Cardiac fibroblast (primary cell): ENCODE measurements at regions not wholly inside any gene's neighbourhood (a gene's known extent, or its start where the extent isn't known, plus 50 kb on each side); places are given as distances from the start of the nearest gene placed in this dataset.

Experiments used
- DNase-seq, 2 donors: peaks; one replicate each; pipeline versions ENCODE4 v3.0.0 to v3.0.0-alpha.2; 2010; ENCODE audit warnings: low read depth in 2 of 2
- H3K4me3 ChIP-seq, 2 donors: replicated peaks in 1 of 2; 1 replicate in 1 of 2; 2 replicates in 1 of 2; pipeline ENCODE4 v1.5.1; 2011; ENCODE audit warnings: low read depth in 2 of 2, low read length in 2 of 2, mild to moderate bottlenecking in 2 of 2, moderate library complexity in 1 of 2
- TF ChIP-seq, protein P1 (sequence below): IDR thresholded peaks from one replicate; pipeline ENCODE4 v1.5.1; 2011; ENCODE audit warnings: low read depth, mild to moderate bottlenecking, low read length, inconsistent platforms

DNA sequence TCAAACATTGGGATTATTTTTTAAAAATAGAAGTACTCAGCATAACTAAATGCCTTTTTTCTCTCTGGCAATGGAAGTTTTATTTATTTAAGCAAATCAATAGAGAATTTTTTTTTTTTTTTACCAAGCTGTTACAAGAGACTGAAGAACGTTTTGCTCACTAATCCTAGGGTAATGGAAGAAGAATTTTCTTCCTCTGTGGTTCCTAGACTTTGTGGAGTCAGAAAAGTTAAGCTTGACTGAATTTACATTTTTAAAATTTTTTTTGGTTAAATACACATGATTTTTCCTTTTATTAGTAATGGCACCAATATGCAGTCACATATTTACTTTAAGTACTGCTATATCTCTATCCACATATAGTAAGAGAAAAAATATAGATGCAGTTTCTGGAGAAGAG is 189.8 kb downstream of the PCSK1 start:
- H3K4me3 ChIP-seq: no peak overlapping the region
- TF ChIP-seq, protein P1, sequence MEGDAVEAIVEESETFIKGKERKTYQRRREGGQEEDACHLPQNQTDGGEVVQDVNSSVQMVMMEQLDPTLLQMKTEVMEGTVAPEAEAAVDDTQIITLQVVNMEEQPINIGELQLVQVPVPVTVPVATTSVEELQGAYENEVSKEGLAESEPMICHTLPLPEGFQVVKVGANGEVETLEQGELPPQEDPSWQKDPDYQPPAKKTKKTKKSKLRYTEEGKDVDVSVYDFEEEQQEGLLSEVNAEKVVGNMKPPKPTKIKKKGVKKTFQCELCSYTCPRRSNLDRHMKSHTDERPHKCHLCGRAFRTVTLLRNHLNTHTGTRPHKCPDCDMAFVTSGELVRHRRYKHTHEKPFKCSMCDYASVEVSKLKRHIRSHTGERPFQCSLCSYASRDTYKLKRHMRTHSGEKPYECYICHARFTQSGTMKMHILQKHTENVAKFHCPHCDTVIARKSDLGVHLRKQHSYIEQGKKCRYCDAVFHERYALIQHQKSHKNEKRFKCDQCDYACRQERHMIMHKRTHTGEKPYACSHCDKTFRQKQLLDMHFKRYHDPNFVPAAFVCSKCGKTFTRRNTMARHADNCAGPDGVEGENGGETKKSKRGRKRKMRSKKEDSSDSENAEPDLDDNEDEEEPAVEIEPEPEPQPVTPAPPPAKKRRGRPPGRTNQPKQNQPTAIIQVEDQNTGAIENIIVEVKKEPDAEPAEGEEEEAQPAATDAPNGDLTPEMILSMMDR: no peak
- DNase-seq: no peak

DNA sequence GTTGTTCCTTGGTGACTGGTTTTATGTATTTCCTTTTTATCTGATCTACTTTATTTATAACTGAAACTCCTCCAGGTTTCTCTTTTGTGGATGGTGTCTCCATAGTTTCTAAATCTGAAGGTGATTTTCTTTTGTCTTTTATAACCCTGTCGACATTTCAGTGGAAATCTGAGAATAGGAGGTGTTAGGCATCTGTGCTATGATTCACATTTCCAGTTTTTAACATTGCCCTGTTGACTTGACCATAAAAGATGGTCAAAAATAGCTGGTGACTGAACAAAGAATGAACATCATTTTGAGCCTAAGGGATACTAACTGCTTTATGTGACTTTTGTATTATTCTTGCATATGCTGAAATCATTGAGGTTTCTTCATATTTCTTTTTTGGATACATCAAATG is 190.5 kb downstream of the PCSK1 start:
- no peak overlapping the region for H3K4me3 ChIP-seq
- TF ChIP-seq, protein P1: no peak
- no peak for DNase-seq

DNA sequence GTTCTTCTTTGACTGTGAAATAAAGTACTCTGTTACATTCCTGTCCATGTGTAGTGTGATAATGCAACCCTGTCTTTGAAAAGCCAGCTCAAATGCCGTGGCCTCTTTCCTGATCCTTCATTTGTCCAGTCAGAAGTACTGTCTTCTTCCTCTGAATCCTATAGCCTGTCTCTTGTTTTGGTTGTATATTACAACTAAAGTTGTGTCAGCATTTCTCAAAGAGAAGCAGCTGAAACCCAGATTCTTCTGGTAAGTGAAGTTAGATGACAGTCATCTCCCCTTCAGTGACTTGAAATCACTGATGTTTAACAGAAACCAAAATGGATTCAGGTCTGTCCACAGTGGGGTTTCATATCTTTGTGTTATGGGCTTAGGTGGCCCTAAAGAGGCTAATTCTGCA is 196.2 kb downstream of the PCSK1 start:
- H3K4me3 ChIP-seq: no peak overlapping the region
- DNase-seq: no peak
- TF ChIP-seq, protein P1: no peak

DNA sequence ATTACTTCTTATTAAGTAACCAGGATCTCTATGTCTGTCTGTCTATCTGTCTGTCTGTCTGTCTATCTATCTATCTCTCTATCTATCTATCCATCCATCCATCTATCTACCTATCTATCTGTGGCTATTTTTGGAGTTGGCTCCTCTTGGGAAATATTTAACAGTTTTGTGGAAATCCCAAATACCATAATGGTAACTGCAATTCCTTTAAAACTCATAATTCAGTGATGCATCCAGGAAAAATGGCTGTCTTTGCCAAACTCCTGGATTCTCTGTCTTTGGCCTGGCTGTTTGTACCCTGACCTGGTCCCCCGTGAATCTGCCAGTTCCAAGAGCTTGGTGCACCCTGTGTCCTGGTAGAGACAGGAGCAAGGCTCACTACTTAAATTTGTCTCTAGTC is 197.0 kb downstream of the PCSK1 start:
- DNase-seq: peak in 1 of 2 donors; percentile 15
- TF ChIP-seq, protein P1: no peak
- no peak overlapping the region for H3K4me3 ChIP-seq

DNA sequence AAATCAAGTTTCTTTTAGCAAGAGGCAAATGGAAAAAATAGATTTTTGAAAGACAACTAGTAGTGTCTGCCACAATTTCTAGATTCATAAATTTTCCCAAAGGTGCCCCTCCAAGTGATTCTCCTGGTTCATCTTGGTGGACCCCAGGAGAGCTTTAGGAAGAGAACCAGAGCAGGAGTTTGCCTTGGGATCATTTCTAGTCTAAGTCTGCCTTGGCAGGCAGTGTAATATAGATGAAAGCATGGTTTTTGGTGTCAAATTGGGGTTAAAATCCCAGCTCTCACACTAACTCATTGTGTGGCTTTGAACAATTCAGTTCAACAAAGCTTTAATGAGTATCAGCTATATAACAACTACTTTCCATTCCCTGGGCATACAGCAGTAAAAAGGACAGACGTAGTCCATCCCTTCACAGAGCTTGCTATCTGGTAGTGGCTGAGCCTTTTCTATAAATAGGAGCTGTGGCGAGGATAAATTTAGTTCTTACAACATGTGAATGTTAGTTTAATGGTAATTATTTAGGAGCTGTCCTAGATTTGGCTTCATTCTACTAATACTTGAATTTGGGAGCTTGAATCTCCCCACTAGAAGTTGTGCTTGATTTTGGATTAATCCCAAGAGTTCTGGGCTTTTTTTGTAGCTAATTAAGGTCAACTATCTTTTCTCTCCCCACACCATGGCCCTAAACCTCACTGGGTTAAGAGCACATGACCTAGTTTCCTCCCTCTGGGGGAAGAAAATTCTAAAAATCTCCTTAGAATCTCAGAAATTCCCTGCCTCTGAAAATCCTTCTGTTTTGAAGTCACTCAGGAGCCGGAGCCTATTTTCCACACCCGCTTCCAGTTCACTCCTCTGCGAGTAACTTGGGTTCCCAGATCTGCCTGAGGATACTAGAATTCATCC is 197.8 kb downstream of the PCSK1 start:
- TF ChIP-seq, protein P1: no peak
- H3K4me3 ChIP-seq: no peak overlapping the region
- peak; percentile 13 to 53 for DNase-seq

DNA sequence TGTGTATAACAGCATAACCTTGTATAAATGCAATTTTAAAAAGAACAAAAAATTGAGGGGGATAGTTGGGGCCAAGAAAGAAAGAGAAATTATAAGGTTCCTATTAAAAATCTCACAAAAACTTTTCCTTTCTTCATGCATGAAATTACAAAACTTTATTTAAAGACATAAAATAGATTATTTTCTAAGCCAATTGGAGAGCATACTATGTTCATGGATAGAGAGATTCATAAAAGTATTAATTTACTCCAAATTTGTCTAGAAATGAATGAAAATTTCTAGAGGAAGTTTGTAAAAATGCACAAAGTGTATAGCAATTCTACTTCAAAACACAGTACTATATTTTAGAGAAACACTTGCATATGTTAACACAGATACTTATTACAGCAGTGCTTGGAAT is 200.4 kb downstream of the PCSK1 start:
- no peak overlapping the region for H3K4me3 ChIP-seq
- TF ChIP-seq, protein P1: no peak
- DNase-seq: no peak
